Smooth muscle cell (in vitro differentiated cells): ENCODE measurements at regions not wholly inside any gene's neighbourhood (a gene's known extent, or its start where the extent isn't known, plus 50 kb on each side); places are given as distances from the start of the nearest gene placed in this dataset.

Experiments
- DNase-seq: peaks from one replicate; lab custom pipeline; 2025; ENCODE audit not compliant: unreplicated experiment; lab: John Stamatoyannopoulos, UW
- H2AFZ ChIP-seq: fragments of 200-600 bp; sonication (generic); 2 replicates; pipeline ENCODE4 v1.6.0; 2016; ENCODE audit warnings: antibody characterized with exemption, low read depth, mild to moderate bottlenecking
- H3F3A ChIP-seq: fragments of 200-600 bp; sonication (generic); 2 replicates; pipeline ENCODE4 v1.6.0; 2017; ENCODE audit warnings: antibody characterized with exemption, low read depth
- H3K27ac ChIP-seq: fragments of 200-600 bp; sonication (generic); 2 replicates; pipeline ENCODE4 v1.5.1; 2016; ENCODE audit warnings: low read depth, mild to moderate bottlenecking
- H3K27me3 ChIP-seq: fragments of 200-600 bp; sonication (generic); 2 replicates; pipeline ENCODE4 v1.6.1; 2016; ENCODE audit warnings: low read depth, mild to moderate bottlenecking
- H3K36me3 ChIP-seq: fragments of 200-600 bp; sonication (generic); 2 replicates; pipeline ENCODE4 v1.5.1; 2016; ENCODE audit warnings: low read depth
- H3K4me1 ChIP-seq: fragments of 200-600 bp; sonication (generic); 2 replicates; pipeline ENCODE4 v1.5.1; 2016; ENCODE audit warnings: low read depth
- H3K4me2 ChIP-seq: fragments of 200-600 bp; sonication (generic); 2 replicates; pipeline ENCODE4 v1.6.0; 2016; ENCODE audit warnings: mild to moderate bottlenecking
- H3K4me3 ChIP-seq: fragments of 200-600 bp; sonication (generic); 2 replicates; pipeline ENCODE4 v1.5.1; 2016; ENCODE audit warnings: mild to moderate bottlenecking
- H3K79me2 ChIP-seq: fragments of 200-600 bp; sonication (generic); 2 replicates; pipeline ENCODE4 v1.6.0; 2016; ENCODE audit warnings: low read depth, mild to moderate bottlenecking
- H3K9ac ChIP-seq: fragments of 200-600 bp; sonication (generic); 2 replicates; pipeline ENCODE4 v1.6.0; 2016; ENCODE audit warnings: low read depth
- H3K9me3 ChIP-seq: fragments of 200-600 bp; sonication (generic); replicated peaks from 2 replicates; pipeline ENCODE4 v1.5.1; 2016; ENCODE audit warnings: low read depth
- H4K20me1 ChIP-seq: fragments of 200-600 bp; sonication (generic); 2 replicates; pipeline ENCODE4 v1.6.0; 2016; ENCODE audit warnings: low read depth
- WGBS: methylation state at CpG from one replicate; pipeline ENCODE4 v1.1.7; 2016; ENCODE audit warnings: low lambda C conversion rate; 5-methylcytosine and 5-hydroxymethylcytosine counted together
- TF ChIP-seq, protein P1 (sequence below): fragments of 200-600 bp; sonication (generic); IDR thresholded peaks from 2 replicates; pipeline ENCODE4 v1.5.1; 2017; ENCODE audit warnings: borderline replicate concordance, mild to moderate bottlenecking, antibody characterized with exemption; ENCODE audit not compliant: insufficient read depth, poor library complexity, severe bottlenecking

DNA sequence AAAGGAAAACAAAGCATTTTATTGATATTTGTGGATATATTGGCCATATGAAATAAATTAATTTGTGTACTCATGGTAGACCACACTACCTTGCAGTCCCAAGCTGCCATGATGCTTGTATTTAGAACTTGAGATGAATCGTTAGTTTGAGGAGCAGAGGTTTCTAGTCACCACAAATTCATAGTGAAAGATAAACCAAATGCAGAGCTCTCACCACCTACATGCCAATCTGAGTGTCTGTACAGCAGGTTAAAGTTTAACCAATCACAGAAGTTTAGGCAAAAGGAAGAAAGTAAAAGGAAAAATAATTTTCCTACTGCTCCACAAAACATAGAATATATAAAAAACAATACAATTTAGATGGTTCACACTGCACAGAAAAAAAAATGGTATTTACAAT lies 163.6 kb upstream of the FTMT start:
- no peaks in the 10 kb centered on the region for H3K36me3 ChIP-seq
- no peak overlapping the region for H3K4me2 ChIP-seq
- H3K4me3 ChIP-seq, result no peak overlapping the region
- no peaks in the 10 kb centered on the region for H3K9me3 ChIP-seq
- no peaks in the 10 kb centered on the region for H3K27me3 ChIP-seq
- 92% methylated on average over 1 of the region's 1 CpG for WGBS
- no peak for DNase-seq
- no peaks in the 10 kb centered on the region for H3K79me2 ChIP-seq
- H3K9ac ChIP-seq, result no peak overlapping the region
- H3K4me1 ChIP-seq, result no peaks in the 10 kb centered on the region
- H2AFZ ChIP-seq, result no peak overlapping the region
- TF ChIP-seq, protein P1, sequence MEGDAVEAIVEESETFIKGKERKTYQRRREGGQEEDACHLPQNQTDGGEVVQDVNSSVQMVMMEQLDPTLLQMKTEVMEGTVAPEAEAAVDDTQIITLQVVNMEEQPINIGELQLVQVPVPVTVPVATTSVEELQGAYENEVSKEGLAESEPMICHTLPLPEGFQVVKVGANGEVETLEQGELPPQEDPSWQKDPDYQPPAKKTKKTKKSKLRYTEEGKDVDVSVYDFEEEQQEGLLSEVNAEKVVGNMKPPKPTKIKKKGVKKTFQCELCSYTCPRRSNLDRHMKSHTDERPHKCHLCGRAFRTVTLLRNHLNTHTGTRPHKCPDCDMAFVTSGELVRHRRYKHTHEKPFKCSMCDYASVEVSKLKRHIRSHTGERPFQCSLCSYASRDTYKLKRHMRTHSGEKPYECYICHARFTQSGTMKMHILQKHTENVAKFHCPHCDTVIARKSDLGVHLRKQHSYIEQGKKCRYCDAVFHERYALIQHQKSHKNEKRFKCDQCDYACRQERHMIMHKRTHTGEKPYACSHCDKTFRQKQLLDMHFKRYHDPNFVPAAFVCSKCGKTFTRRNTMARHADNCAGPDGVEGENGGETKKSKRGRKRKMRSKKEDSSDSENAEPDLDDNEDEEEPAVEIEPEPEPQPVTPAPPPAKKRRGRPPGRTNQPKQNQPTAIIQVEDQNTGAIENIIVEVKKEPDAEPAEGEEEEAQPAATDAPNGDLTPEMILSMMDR, result no peak
- H3K27ac ChIP-seq, result no peak overlapping the region
- no peaks in the 10 kb centered on the region for H3F3A ChIP-seq
- H4K20me1 ChIP-seq, result no peaks in the 10 kb centered on the region

DNA sequence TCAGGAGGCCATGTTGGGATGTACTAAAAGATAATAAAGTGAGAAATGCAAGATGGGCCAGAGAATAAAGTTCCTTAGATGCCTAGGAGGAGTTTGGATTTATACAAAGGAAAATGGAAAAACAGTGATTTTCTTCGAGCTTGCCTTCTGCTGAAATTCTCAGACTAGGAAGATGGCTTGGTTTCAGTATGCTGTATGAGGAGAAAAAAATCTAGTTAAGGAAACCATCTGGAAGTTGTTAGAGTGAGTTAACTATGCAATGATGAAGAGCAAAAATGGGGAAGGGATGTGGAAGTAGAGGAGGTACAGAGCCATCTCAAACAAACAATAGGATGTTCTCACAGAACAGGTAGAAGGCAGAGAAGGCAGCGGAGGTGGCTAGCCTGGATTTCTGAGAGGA lies 162.9 kb upstream of the FTMT start:
- H3F3A ChIP-seq, result no peaks in the 10 kb centered on the region
- WGBS, result 83% methylated on average over 2 of the region's 2 CpGs
- H3K36me3 ChIP-seq, result no peaks in the 10 kb centered on the region
- H3K27ac ChIP-seq, result no peak overlapping the region
- no peaks in the 10 kb centered on the region for H3K27me3 ChIP-seq
- H3K4me2 ChIP-seq, result no peak overlapping the region
- no peaks in the 10 kb centered on the region for H3K4me1 ChIP-seq
- no peak overlapping the region for H2AFZ ChIP-seq
- H3K79me2 ChIP-seq, result no peaks in the 10 kb centered on the region
- no peaks in the 10 kb centered on the region for H3K9me3 ChIP-seq
- H3K9ac ChIP-seq, result no peak overlapping the region
- no peaks in the 10 kb centered on the region for H4K20me1 ChIP-seq
- no peak for DNase-seq
- TF ChIP-seq, protein P1, result no peak
- no peak overlapping the region for H3K4me3 ChIP-seq

DNA sequence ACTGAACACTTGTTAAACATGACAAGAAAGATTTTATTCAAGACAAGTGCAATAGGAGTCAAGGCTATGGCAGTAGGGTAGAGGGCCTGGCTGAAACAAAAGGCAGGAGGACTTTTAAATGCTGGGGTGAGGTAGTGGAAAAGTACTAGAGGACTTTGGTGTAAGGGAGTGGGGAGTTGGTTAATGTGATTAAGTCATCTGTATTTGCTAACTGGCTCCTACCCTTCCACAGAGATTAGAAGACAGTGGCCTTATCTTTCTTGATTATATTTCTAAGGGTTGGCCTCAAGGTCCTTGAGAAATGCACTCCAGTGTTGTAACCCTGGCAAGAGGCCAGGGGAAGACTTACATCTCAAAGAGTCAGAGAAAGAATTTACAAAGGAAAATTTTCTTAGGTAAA lies 160.2 kb upstream of the FTMT start:
- Histone ChIP-seq H3K4me3 (no peak overlapping the region), H3K4me1 (no peaks in the 10 kb centered on the region), H3K36me3 (no peaks in the 10 kb centered on the region), H3F3A (no peaks in the 10 kb centered on the region), H3K9ac (no peak overlapping the region), H2AFZ (peak overlapping the region; percentile 21), H3K27ac (no peak overlapping the region), H3K4me2 (peak overlapping the region; percentile 14), H3K9me3 (no peaks in the 10 kb centered on the region), H3K27me3 (no peaks in the 10 kb centered on the region), H3K79me2 (no peaks in the 10 kb centered on the region), H4K20me1 (no peaks in the 10 kb centered on the region)
- TF ChIP-seq, protein P1, result no peak
- DNase-seq, result no peak

DNA sequence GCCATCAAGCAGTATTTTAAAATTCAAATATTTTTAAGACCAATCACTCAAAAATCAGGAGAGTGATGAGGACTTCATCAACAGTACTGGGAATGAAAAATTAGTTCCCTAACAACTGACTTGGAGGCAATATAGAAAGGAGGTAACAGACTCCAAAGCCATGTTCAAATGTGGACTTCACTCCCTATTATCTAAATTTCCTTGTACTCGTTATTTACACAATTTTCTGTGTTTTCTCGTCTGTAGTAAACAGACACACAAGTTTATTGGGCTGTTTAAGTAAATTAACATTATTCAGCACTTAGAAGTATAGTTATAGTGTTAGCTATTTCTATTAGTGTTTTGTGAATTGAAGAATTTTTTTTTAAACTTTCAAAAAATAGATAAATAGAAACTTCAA lies 159.5 kb upstream of the FTMT start:
- Histone ChIP-seq H3K79me2 (no peaks in the 10 kb centered on the region), H3K4me2 (no peak overlapping the region), H3K27me3 (no peaks in the 10 kb centered on the region), H3F3A (no peaks in the 10 kb centered on the region), H3K9ac (no peak overlapping the region), H2AFZ (no peak overlapping the region), H3K9me3 (no peaks in the 10 kb centered on the region), H3K27ac (no peak overlapping the region), H3K4me3 (no peak overlapping the region), H4K20me1 (no peaks in the 10 kb centered on the region), H3K4me1 (no peaks in the 10 kb centered on the region), H3K36me3 (no peaks in the 10 kb centered on the region)
- DNase-seq, result no peak
- TF ChIP-seq, protein P1, result no peak
- 60% methylated on average over 2 of the region's 2 CpGs for WGBS
